IMR-90 (cell line): ENCODE measurements at regions not wholly inside any gene's neighbourhood (a gene's known extent, or its start where the extent isn't known, plus 50 kb on each side); places are given as distances from the start of the nearest gene placed in this dataset.

Experiments
- ATAC-seq: fragments of 200-7000 bp; cut with Tn5 transposase; 2 replicates; pipeline ENCODE4 v1.9.1; 2020; ENCODE audit warnings: low read depth, mild to moderate bottlenecking, moderate library complexity
- BruUV-seq: library from RNA; stranded (reverse); fragments of 400-500 nt; replicated peaks from 2 replicates; lab custom pipeline; 2021; lab: Mats Ljungman, UMichigan
- CTCF ChIA-PET: fragments of 300-600 bp; formaldehyde crosslinking; extraction: SDS; loops from one replicate; lab custom pipeline; 2021; ENCODE audit warnings: antibody characterized with exemption; lab: Yijun Ruan, JAX
- POLR2A ChIA-PET: fragments of 300-600 bp; sonication (Branson Sonifier 250); formaldehyde crosslinking; loops from one replicate; lab custom pipeline; 2022; ENCODE audit warnings: antibody characterized with exemption; ENCODE audit not compliant: unreplicated experiment; lab: Charles Lee
- DNase-seq: peaks from one replicate; pipeline ENCODE4 v3.0.0; 2013
- H2AFZ ChIP-seq: replicated peaks from 2 replicates; pipeline ENCODE3; 2013; ENCODE audit warnings: low read length, mild to moderate bottlenecking; ENCODE audit not compliant: poor library complexity
- H2AK5ac ChIP-seq: 2 replicates; pipeline ENCODE4 v1.6.1; 2013; ENCODE audit warnings: low read depth, low read length, inconsistent platforms
- H2AK9ac ChIP-seq: replicated peaks from 2 replicates; pipeline ENCODE3; 2013; ENCODE audit warnings: mild to moderate bottlenecking, low read depth, low read length, moderate library complexity; ENCODE audit not compliant: poor library complexity
- H2BK120ac ChIP-seq: 2 replicates; pipeline ENCODE4 v1.6.1; 2013; ENCODE audit warnings: low read depth, low read length, inconsistent platforms
- H2BK15ac ChIP-seq: 3 replicates; pipeline ENCODE4 v1.6.1; 2013; ENCODE audit warnings: low read depth, low read length, inconsistent platforms
- H2BK20ac ChIP-seq: 2 replicates; pipeline ENCODE4 v1.6.1; 2013; ENCODE audit warnings: low read depth, mild to moderate bottlenecking, inconsistent platforms, low read length, moderate library complexity
- H2BK5ac ChIP-seq: 2 replicates; pipeline ENCODE4 v1.6.1; 2013; ENCODE audit warnings: mild to moderate bottlenecking, low read depth, low read length, inconsistent platforms; ENCODE audit not compliant: poor library complexity, severe bottlenecking
- H3K14ac ChIP-seq: replicated peaks from 2 replicates; pipeline ENCODE4 v1.6.1; 2013; ENCODE audit warnings: low read depth, low read length, inconsistent platforms
- H3K18ac ChIP-seq: 2 replicates; pipeline ENCODE4 v1.6.1; 2013; ENCODE audit warnings: low read depth, low read length, control low read depth
- H3K23ac ChIP-seq: 2 replicates; pipeline ENCODE4 v1.6.1; 2013; ENCODE audit warnings: low read depth, low read length, inconsistent platforms
- H3K27ac ChIP-seq: 2 replicates; pipeline ENCODE4 v1.5.1; 2013; ENCODE audit warnings: mild to moderate bottlenecking, control low read depth, low read length; ENCODE audit not compliant: insufficient read depth
- H3K27me3 ChIP-seq: 2 replicates; pipeline ENCODE4 v1.6.1; 2013; ENCODE audit warnings: low read length; ENCODE audit not compliant: control insufficient read depth, insufficient read depth
- H3K36me3 ChIP-seq: 2 replicates; pipeline ENCODE4 v1.6.1; 2013; ENCODE audit warnings: low read length, mixed read lengths; ENCODE audit not compliant: control insufficient read depth, insufficient read depth
- H3K4ac ChIP-seq: 2 replicates; pipeline ENCODE4 v1.6.1; 2013; ENCODE audit warnings: low read depth, low read length, inconsistent platforms
- H3K4me1 ChIP-seq: 2 replicates; pipeline ENCODE4 v1.6.1; 2013; ENCODE audit warnings: low read length, mixed read lengths; ENCODE audit not compliant: control insufficient read depth, insufficient read depth
- H3K4me2 ChIP-seq: 2 replicates; pipeline ENCODE4 v1.6.1; 2013; ENCODE audit warnings: low read depth, mild to moderate bottlenecking, control low read depth, low read length, moderate library complexity
- H3K4me3 ChIP-seq: 2 replicates; pipeline ENCODE4 v1.5.1; 2013; ENCODE audit warnings: low read depth, mild to moderate bottlenecking, control low read depth, low read length, moderate library complexity; ENCODE audit not compliant: insufficient read depth
- H3K56ac ChIP-seq: 2 replicates; pipeline ENCODE4 v1.6.1; 2013; ENCODE audit warnings: low read length, inconsistent platforms; ENCODE audit not compliant: insufficient read depth; ENCODE audit errors: extremely low read depth
- H3K79me1 ChIP-seq, 2 experiments: 2 replicates each; pipeline ENCODE4 v1.6.1; 2013; ENCODE audit warnings: low read length in 2 of 2, inconsistent platforms in 1 of 2, low read depth in 1 of 2
- H3K9ac ChIP-seq: 2 replicates; pipeline ENCODE4 v1.6.1; 2013; ENCODE audit warnings: low read depth, low read length, control low read depth
- H3K9me1 ChIP-seq: 2 replicates; pipeline ENCODE4 v1.6.1; 2013; ENCODE audit warnings: low read length, inconsistent platforms; ENCODE audit not compliant: insufficient read depth
- H3K9me3 ChIP-seq: 2 replicates; pipeline ENCODE4 v1.6.1; 2013; ENCODE audit warnings: low read length; ENCODE audit not compliant: control insufficient read depth, insufficient read depth
- H4K20me1 ChIP-seq: 2 replicates; pipeline ENCODE4 v1.6.1; 2013; ENCODE audit warnings: low read length, inconsistent platforms; ENCODE audit not compliant: insufficient read depth
- H4K5ac ChIP-seq: 2 replicates; pipeline ENCODE4 v1.6.1; 2013; ENCODE audit warnings: mild to moderate bottlenecking, low read depth, low read length, control low read depth
- H4K8ac ChIP-seq, 2 experiments: 2 replicates each; pipeline ENCODE4 v1.6.1; 2013; ENCODE audit warnings: low read depth in 2 of 2, low read length in 2 of 2, control low read depth in 1 of 2, inconsistent platforms in 1 of 2
- H4K91ac ChIP-seq: 2 replicates; pipeline ENCODE4 v1.6.1; 2013; ENCODE audit warnings: low read depth, low read length, inconsistent platforms; ENCODE audit not compliant: insufficient read depth
- BHLHE40 ChIP-seq: fragments of 150-350 bp; IDR thresholded peaks from 2 replicates; pipeline ENCODE4 v1.6.1; 2016; ENCODE audit warnings: mild to moderate bottlenecking, low read depth, low read length
- CEBPB ChIP-seq: IDR thresholded peaks from 2 replicates; pipeline ENCODE4 v1.6.1; 2012; ENCODE audit warnings: low read depth, low read length, improper control_type of control experiment
- CHD1 ChIP-seq: IDR thresholded peaks from 2 replicates; pipeline ENCODE4 v1.6.1; 2012; ENCODE audit warnings: low read depth, low read length, improper control_type of control experiment
- ELK1 ChIP-seq: fragments of 150-350 bp; IDR thresholded peaks from 2 replicates; pipeline ENCODE4 v1.6.1; 2016; ENCODE audit warnings: low read depth, mild to moderate bottlenecking, low read length, moderate library complexity, borderline replicate concordance
- FOS ChIP-seq: fragments of 150-350 bp; IDR thresholded peaks from 2 replicates; pipeline ENCODE4 v1.6.1; 2016; ENCODE audit warnings: low read depth, low read length
- MAFK ChIP-seq: IDR thresholded peaks from 2 replicates; pipeline ENCODE4 v1.6.1; 2012; ENCODE audit warnings: low read depth, low read length, improper control_type of control experiment
- MAZ ChIP-seq: IDR thresholded peaks from 2 replicates; pipeline ENCODE4 v1.6.1; 2012; ENCODE audit warnings: low read depth, mild to moderate bottlenecking, low read length, improper control_type of control experiment, moderate library complexity, borderline replicate concordance
- MXI1 ChIP-seq: IDR thresholded peaks from 2 replicates; pipeline ENCODE4 v1.6.1; 2012; ENCODE audit warnings: low read depth, mild to moderate bottlenecking, low read length, moderate library complexity, borderline replicate concordance
- NFE2L2 ChIP-seq: fragments of 150-350 bp; IDR thresholded peaks from 2 replicates; pipeline ENCODE4 v1.6.1; 2016; ENCODE audit warnings: low read depth, mild to moderate bottlenecking, low read length
- POLR2A ChIP-seq: IDR thresholded peaks from 2 replicates; pipeline ENCODE4 v1.6.1; 2012; ENCODE audit warnings: mild to moderate bottlenecking, low read depth, low read length
- RAD21 ChIP-seq: IDR thresholded peaks from 2 replicates; pipeline ENCODE4 v1.6.1; 2012; ENCODE audit warnings: low read length, improper control_type of control experiment
- RCOR1 ChIP-seq: IDR thresholded peaks from 2 replicates; pipeline ENCODE4 v1.6.1; 2012; ENCODE audit warnings: mild to moderate bottlenecking, low read length, improper control_type of control experiment; ENCODE audit not compliant: insufficient replicate concordance
- RFX5 ChIP-seq: IDR thresholded peaks from 2 replicates; pipeline ENCODE4 v1.8.0; 2012; ENCODE audit warnings: low read depth, mild to moderate bottlenecking, low read length, moderate library complexity
- SMC3 ChIP-seq: fragments of 150-350 bp; IDR thresholded peaks from 2 replicates; pipeline ENCODE4 v1.6.1; 2016; ENCODE audit warnings: low read depth, mild to moderate bottlenecking, antibody characterized with exemption, low read length, moderate library complexity
- WGBS, 2 experiments: methylation state at CpG; one replicate each; pipeline versions ENCODE4 v1.1.5 to v1.1.7; 2013; ENCODE audit warnings: missing lambda C conversion rate in 2 of 2; ENCODE audit not compliant: insufficient read length in 1 of 2; ENCODE audit errors: extremely low coverage in 2 of 2; 5-methylcytosine and 5-hydroxymethylcytosine counted together
- dilution Hi-C: fragments of 300-500 bp; cut with HindIII; formaldehyde crosslinking; loops from one replicate; pipeline ENCODE4 v1.14.3; 2018; ENCODE audit warnings: low sequenced_read_pairs; ENCODE audit not compliant: unreplicated experiment
- in situ Hi-C: fragments of 300-500 bp; cut with MboI; formaldehyde crosslinking; loops from 3 replicates; pipeline ENCODE4 v1.14.3; 2019; ENCODE audit warnings: low sequenced_read_pairs, inconsistent platforms, mixed read lengths
- intact Hi-C: fragments of 100-400 bp; cut with micrococcal nuclease; formaldehyde crosslinking; loops from 2 replicates; pipeline ENCODE4 v1.10.0; 2022
- TF ChIP-seq, protein P1 (sequence below): fragments of 150-350 bp; IDR thresholded peaks from 2 replicates; pipeline ENCODE4 v1.6.1; 2017; ENCODE audit warnings: mild to moderate bottlenecking, antibody characterized with exemption, low read length, low read depth

- ChIA-PET CTCF (interaction anchor here (0.9 kb wide), 1 partner anchor 145 kb away, joined by 3 read pairs; no protein-coding TSS in a partner anchor), POLR2A (no interaction called here)
- Histone ChIP-seq H3K27ac (no peak overlapping the region), H3K36me3 (no peaks in the 10 kb centered on the region), H3K4me2 (no peak overlapping the region), H3K9me1 (peaks cover 7% of the 10 kb centered on the region; the same call in 1 of the 2 replicates), H2BK20ac (peak overlapping the region; percentile 45; the same call in 1 of the 2 replicates), H3K9me3 (no peaks in the 10 kb centered on the region), H3K79me1 (no peaks in the 10 kb centered on the region), H3K23ac (no peak overlapping the region), H3K56ac (no peak overlapping the region), H2AK5ac (peak overlapping the region; percentile 38), H4K8ac (peak overlapping the region in 1 of 2 experiments; percentile 72; a peak in 2 of 4 replicates), H3K27me3 (no peaks in the 10 kb centered on the region), H3K9ac (no peak overlapping the region), H2BK15ac (peak overlapping the region; percentile 12; the same call in 1 of the 3 replicates), H2AK9ac (peak overlapping the region; percentile 61), H2AFZ (peak overlapping the region; percentile 67), H4K5ac (peak overlapping the region; percentile 56; the same call in 1 of the 2 replicates), H3K18ac (no peak overlapping the region), H3K4ac (peak overlapping the region; percentile 57), H2BK5ac (peak overlapping the region; percentile 1), H3K14ac (no peak overlapping the region; the same call in 1 of the 2 replicates), H4K91ac (peak overlapping the region; percentile 59), H3K4me1 (peaks cover 23% of the 10 kb centered on the region), H3K4me3 (no peak overlapping the region), H4K20me1 (no peaks in the 10 kb centered on the region), H2BK120ac (peak overlapping the region; percentile 72)
- no TSS peak for BruUV-seq
- intact Hi-C loops (no loop called here), in situ Hi-C loops (no loop called here), dilution Hi-C loops (no loop called here)
- no peak for ATAC-seq
- DNase-seq: peak; percentile 45
- WGBS, 2 experiments: 100% methylated on average over 1 of the region's 4 CpGs; no CpG with 5 or more reads in 1 of the 2 experiments
- no peak for TF ChIP-seq POLR2A
- no peak for TF ChIP-seq ELK1
- TF ChIP-seq, protein P1, sequence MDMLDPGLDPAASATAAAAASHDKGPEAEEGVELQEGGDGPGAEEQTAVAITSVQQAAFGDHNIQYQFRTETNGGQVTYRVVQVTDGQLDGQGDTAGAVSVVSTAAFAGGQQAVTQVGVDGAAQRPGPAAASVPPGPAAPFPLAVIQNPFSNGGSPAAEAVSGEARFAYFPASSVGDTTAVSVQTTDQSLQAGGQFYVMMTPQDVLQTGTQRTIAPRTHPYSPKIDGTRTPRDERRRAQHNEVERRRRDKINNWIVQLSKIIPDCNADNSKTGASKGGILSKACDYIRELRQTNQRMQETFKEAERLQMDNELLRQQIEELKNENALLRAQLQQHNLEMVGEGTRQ: no peak
- no peak for TF ChIP-seq RCOR1
- TF ChIP-seq RAD21: no peak
- TF ChIP-seq MAFK: no peak
- TF ChIP-seq SMC3: no peak
- TF ChIP-seq RFX5: no peak
- no peak for TF ChIP-seq BHLHE40
- no peak for TF ChIP-seq CHD1
- TF ChIP-seq FOS: no peak
- TF ChIP-seq CEBPB: no peak
- no peak for TF ChIP-seq MXI1
- no peak for TF ChIP-seq MAZ
- no peak for TF ChIP-seq NFE2L2
These were observed 143.6 kb downstream of the VEGFA start for GRCh38 chr6:43913375-43914271.
